SK-N-SH treated with all-trans-retinoic acid at 6 μM for 48 hours (cell line): ENCODE measurements at regions not wholly inside any gene's neighbourhood (a gene's known extent, or its start where the extent isn't known, plus 50 kb on each side); places are given as distances from the start of the nearest gene placed in this dataset.

Experiments
- RARB ChIP-seq: fragments of 250-450 bp; sonication (Bioruptor Pico); IDR thresholded peaks from 2 replicates; pipeline ENCODE4 v1.8.0; 2021; ENCODE audit warnings: mild to moderate bottlenecking, moderate library complexity
- TOX ChIP-seq: fragments of 250-450 bp; sonication (Bioruptor Pico); IDR thresholded peaks from 2 replicates; pipeline ENCODE4 v1.8.0; 2021; ENCODE audit warnings: mild to moderate bottlenecking, moderate library complexity, borderline replicate concordance

DNA sequence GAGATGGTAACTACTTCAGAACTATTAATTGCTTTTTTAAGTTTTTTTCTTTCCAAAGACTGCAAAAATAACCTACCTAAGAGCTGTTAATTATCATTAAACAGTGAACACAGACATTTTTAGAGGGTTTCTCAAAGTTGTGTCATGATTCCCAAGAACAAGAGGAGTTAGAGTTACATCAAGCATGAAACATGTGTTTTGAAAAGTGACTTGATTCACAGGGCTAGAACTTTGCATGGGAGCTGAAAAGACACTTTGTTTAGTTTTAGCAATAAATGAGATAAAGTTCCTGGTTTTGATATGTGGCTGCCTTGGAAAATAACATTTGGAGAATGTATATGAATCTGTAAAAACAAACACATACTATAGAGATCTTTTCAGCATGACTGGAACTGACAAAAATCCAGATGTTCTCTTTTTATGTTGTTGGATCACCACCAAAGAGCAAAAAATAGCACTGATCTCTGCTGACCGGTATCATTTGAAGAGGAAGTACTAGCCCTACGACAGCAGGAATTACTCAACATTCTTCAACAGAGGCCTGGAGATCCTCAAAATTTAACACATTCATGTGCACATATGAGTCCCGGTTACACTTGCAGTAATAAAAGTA is 173.0 kb upstream of the PCDH18 start:
- TF ChIP-seq RARB (no peak), TOX (CRISPR knock-in tag) (no peak)
